ENCODE measurements at regions not wholly inside any gene's neighbourhood (a gene's known extent, or its start where the extent isn't known, plus 50 kb on each side); places are given as distances from the start of the nearest gene placed in this dataset.

DNA sequence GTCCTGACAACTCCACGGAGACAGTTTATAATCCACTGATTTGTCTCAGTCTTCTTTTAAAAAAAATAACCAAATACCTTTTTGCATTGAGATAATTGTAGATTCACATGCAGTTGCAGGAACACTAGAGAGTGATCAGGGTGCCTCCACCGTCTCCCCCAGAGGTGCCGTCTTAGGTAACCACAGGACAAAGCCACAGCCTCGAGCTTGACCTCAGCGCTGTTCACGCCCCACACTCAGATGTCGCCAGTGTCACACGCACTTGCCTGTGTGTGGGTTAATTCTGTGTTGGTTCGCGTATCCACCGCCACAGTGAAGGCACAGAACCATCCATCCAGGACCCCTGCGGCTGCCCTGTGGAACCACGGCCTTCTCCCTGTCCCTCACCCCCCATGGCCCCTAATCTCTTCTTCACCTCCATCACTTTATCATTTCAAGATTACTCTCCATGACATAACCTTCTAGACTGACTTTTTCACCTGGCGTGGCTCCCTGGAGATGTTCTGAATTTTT lies 295.0 kb upstream of the HDAC4 start:
- Mint-ChIP-seq H3K27ac (no peak overlapping the region), H3K36me3 (ENCODE audit: low read depth) (no peaks in the 10 kb centered on the region), H3K27me3 (ENCODE audit: insufficient read depth, low read depth, poor library complexity) (peaks cover 6% of the 10 kb centered on the region), H3K9me3 (no peaks in the 10 kb centered on the region), H3K4me3 (no peak overlapping the region), H3K4me1 (peaks cover 16% of the 10 kb centered on the region; the same call in 2 of the 3 replicates)
- Histone ChIP-seq H2AFZ (no peak overlapping the region), H3K4me2 (no peak overlapping the region), H3K36me3 (ENCODE audit: insufficient read depth) (no peaks in the 10 kb centered on the region), H3K9me2 (ENCODE audit: insufficient read depth) (peaks cover 6% of the 10 kb centered on the region; the same call in 1 of the 2 replicates), H3K27me3 (ENCODE audit: insufficient read depth) (no peaks in the 10 kb centered on the region), H3K27ac (ENCODE audit: low read depth) (no peak overlapping the region), H3K79me2 (replicated peaks; ENCODE audit: insufficient read depth) (no peaks in the 10 kb centered on the region), H4K20me1 (replicated peaks; ENCODE audit: insufficient read depth) (no peaks in the 10 kb centered on the region), H3F3A (replicated peaks; ENCODE audit: low read depth) (no peaks in the 10 kb centered on the region), H3K4me3 (no peak overlapping the region), H3K4me1 (ENCODE audit: insufficient read depth) (no peaks in the 10 kb centered on the region)
- TF ChIP-seq CTCF (conservative IDR thresholded peaks at IDR 0.05; ENCODE audit: low read depth in 2 of 2) (no peak), ZNF462 (CRISPR knock-in tag; IDR thresholded peaks at IDR 0.05) (no peak), JUNB (IDR thresholded peaks at IDR 0.05; ENCODE audit: unreplicated experiment) (no peak), POLR2AphosphoS5 (IDR thresholded peaks at IDR 0.05; ENCODE audit: low read depth) (no peak), EZH2phosphoT487 (IDR thresholded peaks at IDR 0.05; ENCODE audit: unreplicated experiment) (no peak), NANOG (IDR thresholded peaks at IDR 0.05; ENCODE audit: borderline replicate concordance) (no peak), ZNF331 (CRISPR knock-in tag; IDR thresholded peaks at IDR 0.05; ENCODE audit: low read depth) (no peak), STAT1 (IDR thresholded peaks at IDR 0.05; ENCODE audit: unreplicated experiment) (no peak), EZH2 (IDR thresholded peaks at IDR 0.05; ENCODE audit: low read depth, unreplicated experiment) (no peak), REST (IDR thresholded peaks at IDR 0.05; ENCODE audit: unreplicated experiment) (no peak), ZNF114 (CRISPR knock-in tag; IDR thresholded peaks at IDR 0.05) (no peak), CREB1 (CRISPR knock-in tag; IDR thresholded peaks at IDR 0.05; ENCODE audit: low read depth) (no peak)
- TF ChIP-seq, protein P1, sequence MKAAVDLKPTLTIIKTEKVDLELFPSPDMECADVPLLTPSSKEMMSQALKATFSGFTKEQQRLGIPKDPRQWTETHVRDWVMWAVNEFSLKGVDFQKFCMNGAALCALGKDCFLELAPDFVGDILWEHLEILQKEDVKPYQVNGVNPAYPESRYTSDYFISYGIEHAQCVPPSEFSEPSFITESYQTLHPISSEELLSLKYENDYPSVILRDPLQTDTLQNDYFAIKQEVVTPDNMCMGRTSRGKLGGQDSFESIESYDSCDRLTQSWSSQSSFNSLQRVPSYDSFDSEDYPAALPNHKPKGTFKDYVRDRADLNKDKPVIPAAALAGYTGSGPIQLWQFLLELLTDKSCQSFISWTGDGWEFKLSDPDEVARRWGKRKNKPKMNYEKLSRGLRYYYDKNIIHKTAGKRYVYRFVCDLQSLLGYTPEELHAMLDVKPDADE (IDR thresholded peaks at IDR 0.05) = no peak
- ATAC-seq (no peak), DNase-seq (ENCODE audit: low spot score) (no peak)
